ENCODE measurements at regions not wholly inside any gene's neighbourhood (a gene's known extent, or its start where the extent isn't known, plus 50 kb on each side); places are given as distances from the start of the nearest gene placed in this dataset.

DNA sequence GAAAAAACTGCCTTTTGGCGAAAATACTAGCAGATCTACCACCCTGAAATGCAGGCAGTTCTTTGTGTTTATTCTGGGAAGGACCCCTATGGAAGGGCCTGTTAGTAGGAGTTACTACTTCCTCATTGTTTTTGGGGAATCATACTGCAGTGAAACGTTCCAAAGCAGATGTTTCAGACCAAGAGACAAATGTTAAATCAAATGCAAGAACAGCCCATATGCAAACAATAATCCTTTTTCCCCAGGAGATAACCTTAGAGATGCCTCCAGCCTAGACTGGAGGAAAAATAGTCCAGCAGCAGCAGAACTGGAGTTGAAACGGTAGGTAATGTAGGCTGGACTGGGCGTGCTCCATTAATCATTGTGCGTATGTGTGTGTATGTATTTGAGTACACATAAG, 65.9 kb upstream of the VWDE start:
- no peaks in the 10 kb centered on the region for H3K36me3 Mint-ChIP-seq (ENCODE audit: low read depth)
- Histone ChIP-seq H3K4me3 (ENCODE audit: low read length) (no peak overlapping the region), H3K27me3 (ENCODE audit: control insufficient read depth, insufficient read depth, low read length, poor library complexity, severe bottlenecking) (no peaks in the 10 kb centered on the region), H3K36me3 (ENCODE audit: control insufficient read depth, insufficient read depth, low read length) (no peaks in the 10 kb centered on the region), H3K4me1 (ENCODE audit: control insufficient read depth, insufficient read depth, low read length) (no peaks in the 10 kb centered on the region), H3K9me3 (ENCODE audit: control insufficient read depth, low read length) (no peaks in the 10 kb centered on the region), H3K27ac (ENCODE audit: low read depth, low read length) (no peak overlapping the region), H3K9ac (ENCODE audit: extremely low read depth, low read length, poor library complexity, severe bottlenecking) (no peak overlapping the region)
- TF ChIP-seq, protein P1, sequence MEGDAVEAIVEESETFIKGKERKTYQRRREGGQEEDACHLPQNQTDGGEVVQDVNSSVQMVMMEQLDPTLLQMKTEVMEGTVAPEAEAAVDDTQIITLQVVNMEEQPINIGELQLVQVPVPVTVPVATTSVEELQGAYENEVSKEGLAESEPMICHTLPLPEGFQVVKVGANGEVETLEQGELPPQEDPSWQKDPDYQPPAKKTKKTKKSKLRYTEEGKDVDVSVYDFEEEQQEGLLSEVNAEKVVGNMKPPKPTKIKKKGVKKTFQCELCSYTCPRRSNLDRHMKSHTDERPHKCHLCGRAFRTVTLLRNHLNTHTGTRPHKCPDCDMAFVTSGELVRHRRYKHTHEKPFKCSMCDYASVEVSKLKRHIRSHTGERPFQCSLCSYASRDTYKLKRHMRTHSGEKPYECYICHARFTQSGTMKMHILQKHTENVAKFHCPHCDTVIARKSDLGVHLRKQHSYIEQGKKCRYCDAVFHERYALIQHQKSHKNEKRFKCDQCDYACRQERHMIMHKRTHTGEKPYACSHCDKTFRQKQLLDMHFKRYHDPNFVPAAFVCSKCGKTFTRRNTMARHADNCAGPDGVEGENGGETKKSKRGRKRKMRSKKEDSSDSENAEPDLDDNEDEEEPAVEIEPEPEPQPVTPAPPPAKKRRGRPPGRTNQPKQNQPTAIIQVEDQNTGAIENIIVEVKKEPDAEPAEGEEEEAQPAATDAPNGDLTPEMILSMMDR (conservative IDR thresholded peaks at IDR 0.05): no peak
- no peak overlapping the region for H3K27ac Mint-ChIP-seq
- DNase-seq: no peak
- H3K4me1 Mint-ChIP-seq: no peaks in the 10 kb centered on the region
- H3K27me3 Mint-ChIP-seq (ENCODE audit: insufficient read depth): no peaks in the 10 kb centered on the region
- 87 to 96% methylated on average over 3 to 5 of the region's 5 CpGs for WGBS, 2 experiments (ENCODE audit: insufficient coverage in 1 of 2, insufficient read length in 1 of 2)
- H3K9me3 Mint-ChIP-seq: no peaks in the 10 kb centered on the region
- no peak overlapping the region for H3K4me3 Mint-ChIP-seq

DNA sequence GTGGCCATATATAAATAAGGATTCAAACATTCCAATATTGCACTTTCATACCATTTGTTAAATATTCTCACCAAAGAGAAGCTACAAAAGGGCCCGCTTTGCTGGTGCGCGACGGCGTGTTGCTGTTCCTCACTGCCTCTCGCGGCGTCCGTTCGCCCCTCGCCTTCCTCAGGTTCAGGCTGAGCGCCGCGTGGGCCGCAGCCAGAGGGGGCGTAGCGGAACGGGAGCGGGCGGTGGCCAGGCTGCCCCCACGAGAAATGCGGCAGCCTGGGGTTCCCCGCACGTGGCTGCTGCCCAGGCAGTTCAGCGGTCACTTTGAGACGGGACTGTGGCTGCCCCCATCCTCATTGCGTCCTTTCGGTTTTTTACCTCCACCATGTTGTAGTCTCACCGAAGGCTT, 67.3 kb upstream of the VWDE start:
- H3K4me3 Mint-ChIP-seq: no peak overlapping the region

DNA sequence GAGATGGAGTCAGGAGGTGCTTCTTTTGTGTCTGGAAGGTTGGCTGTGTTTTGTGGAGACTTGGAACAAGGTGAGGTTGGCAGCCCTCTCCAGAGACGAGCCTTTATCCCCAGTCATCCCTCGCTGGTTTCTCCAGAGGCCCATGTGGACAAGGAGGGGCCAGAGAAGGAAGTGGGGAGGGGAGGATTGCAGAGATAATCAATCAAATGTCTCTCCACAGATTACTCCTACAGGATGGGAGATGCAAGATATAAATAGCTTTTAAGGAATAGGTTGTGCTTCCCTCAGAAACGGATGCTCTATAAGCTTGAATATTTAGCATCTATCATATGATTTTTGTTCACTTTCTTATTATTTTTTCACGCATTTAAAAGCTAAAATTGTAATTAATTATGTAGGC, 70.4 kb upstream of the VWDE start:
- TF ChIP-seq, protein P1 (conservative IDR thresholded peaks at IDR 0.05): no peak
- Histone ChIP-seq H3K27me3 (ENCODE audit: control insufficient read depth, insufficient read depth, low read length, poor library complexity, severe bottlenecking) (no peaks in the 10 kb centered on the region), H3K27ac (ENCODE audit: low read depth, low read length) (no peak overlapping the region), H3K4me1 (ENCODE audit: control insufficient read depth, insufficient read depth, low read length) (no peaks in the 10 kb centered on the region), H3K36me3 (ENCODE audit: control insufficient read depth, insufficient read depth, low read length) (no peaks in the 10 kb centered on the region), H3K9ac (ENCODE audit: extremely low read depth, low read length, poor library complexity, severe bottlenecking) (no peak overlapping the region), H3K4me3 (ENCODE audit: low read length) (no peak overlapping the region), H3K9me3 (ENCODE audit: control insufficient read depth, low read length) (no peaks in the 10 kb centered on the region)
- 94% methylated on average over 3 of the region's 4 CpGs; no CpG with 5 or more reads in 1 of the 2 experiments for WGBS, 2 experiments (ENCODE audit: insufficient coverage in 1 of 2, insufficient read length in 1 of 2)
- no peak for DNase-seq
- H3K27ac Mint-ChIP-seq: no peak overlapping the region
- no peak overlapping the region for H3K4me3 Mint-ChIP-seq
- H3K4me1 Mint-ChIP-seq: no peaks in the 10 kb centered on the region
- no peaks in the 10 kb centered on the region for H3K36me3 Mint-ChIP-seq (ENCODE audit: low read depth)
- H3K27me3 Mint-ChIP-seq (ENCODE audit: insufficient read depth): no peaks in the 10 kb centered on the region
- H3K9me3 Mint-ChIP-seq: no peaks in the 10 kb centered on the region

More for the DNA sequence above, 67.3 kb upstream of the VWDE start:
- Mint-ChIP-seq H3K4me1 (no peaks in the 10 kb centered on the region), H3K36me3 (ENCODE audit: low read depth) (no peaks in the 10 kb centered on the region), H3K27ac (no peak overlapping the region), H3K9me3 (no peaks in the 10 kb centered on the region), H3K27me3 (ENCODE audit: insufficient read depth) (no peaks in the 10 kb centered on the region)
- WGBS, 2 experiments (ENCODE audit: insufficient coverage in 1 of 2, insufficient read length in 1 of 2): 96 to 99% methylated on average over 9 to 29 of the region's 29 CpGs
- no peaks in the 10 kb centered on the region for H3K9me3 ChIP-seq (ENCODE audit: control insufficient read depth, low read length)
- no peak overlapping the region for H3K4me3 ChIP-seq (ENCODE audit: low read length)
- H3K4me1 ChIP-seq (ENCODE audit: control insufficient read depth, insufficient read depth, low read length): no peaks in the 10 kb centered on the region
- no peak overlapping the region for H3K9ac ChIP-seq (ENCODE audit: extremely low read depth, low read length, poor library complexity, severe bottlenecking)
- no peak overlapping the region for H3K27ac ChIP-seq (ENCODE audit: low read depth, low read length)
- no peaks in the 10 kb centered on the region for H3K36me3 ChIP-seq (ENCODE audit: control insufficient read depth, insufficient read depth, low read length)
- no peaks in the 10 kb centered on the region for H3K27me3 ChIP-seq (ENCODE audit: control insufficient read depth, insufficient read depth, low read length, poor library complexity, severe bottlenecking)
- no peak for DNase-seq
- TF ChIP-seq, protein P1 (conservative IDR thresholded peaks at IDR 0.05): no peak

Measured in endodermal cell (in vitro differentiated cells).